HFFc6 (cell line): ENCODE measurements at regions not wholly inside any gene's neighbourhood (a gene's known extent, or its start where the extent isn't known, plus 50 kb on each side); places are given as distances from the start of the nearest gene placed in this dataset.
A peak's percentile ranks its signal among the peaks of the same experiment; 100 is the strongest.

Source experiments
- DNase-seq: peaks from one replicate; pipeline ENCODE4 v3.0.0-alpha.2; 2018
- H3K27ac Mint-ChIP-seq: 2 replicates; pipeline ENCODE4 v1.8.0; 2020; ENCODE audit warnings: mild to moderate bottlenecking, mixed read lengths
- H3K27me3 Mint-ChIP-seq: 2 replicates; pipeline ENCODE4 v1.8.0; 2021; ENCODE audit warnings: mild to moderate bottlenecking, moderate library complexity, mixed read lengths; ENCODE audit not compliant: insufficient read depth
- H3K36me3 Mint-ChIP-seq: 2 replicates; pipeline ENCODE4 v1.8.0; 2021; ENCODE audit warnings: low read depth, mixed read lengths
- H3K4me1 Mint-ChIP-seq: 2 replicates; pipeline ENCODE4 v1.8.0; 2020; ENCODE audit warnings: low read depth, mixed read lengths
- H3K4me3 Mint-ChIP-seq: 2 replicates; pipeline ENCODE4 v1.8.0; 2020; ENCODE audit warnings: mild to moderate bottlenecking, moderate library complexity, mixed read lengths
- H3K9me3 Mint-ChIP-seq: 2 replicates; pipeline ENCODE4 v1.8.0; 2020; ENCODE audit warnings: mild to moderate bottlenecking, mixed read lengths
- TF ChIP-seq, protein P1 (sequence below): fragments of 200-600 bp; sonication (generic); IDR thresholded peaks from 2 replicates; pipeline ENCODE4 v1.5.0; 2021; ENCODE audit warnings: antibody characterized with exemption, mild to moderate bottlenecking

DNA sequence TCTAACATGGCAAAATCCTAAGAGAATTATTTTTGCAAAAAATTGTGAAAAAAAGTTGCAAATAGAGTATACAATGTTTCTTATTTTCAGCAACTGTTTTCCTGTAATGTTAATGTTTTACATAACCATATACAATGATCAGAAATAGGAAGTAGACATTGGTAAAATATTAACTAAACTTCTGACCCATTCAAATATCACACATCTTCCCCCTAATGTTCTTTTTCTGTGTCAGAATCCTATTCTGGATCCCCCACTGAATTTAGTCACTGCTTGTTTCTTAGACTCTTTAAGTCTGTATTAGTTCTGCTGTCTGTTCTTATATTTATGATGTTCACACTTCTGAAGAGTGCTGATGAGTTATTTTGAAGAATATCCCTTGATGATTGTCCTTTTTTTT lies 62.0 kb downstream of the HFE start:
- Mint-ChIP-seq H3K4me1 (peaks cover 9% of the 10 kb centered on the region), H3K27ac (no peak overlapping the region), H3K27me3 (peaks cover 3% of the 10 kb centered on the region), H3K9me3 (no peaks in the 10 kb centered on the region), H3K36me3 (no peaks in the 10 kb centered on the region), H3K4me3 (no peak overlapping the region)
- TF ChIP-seq, protein P1, sequence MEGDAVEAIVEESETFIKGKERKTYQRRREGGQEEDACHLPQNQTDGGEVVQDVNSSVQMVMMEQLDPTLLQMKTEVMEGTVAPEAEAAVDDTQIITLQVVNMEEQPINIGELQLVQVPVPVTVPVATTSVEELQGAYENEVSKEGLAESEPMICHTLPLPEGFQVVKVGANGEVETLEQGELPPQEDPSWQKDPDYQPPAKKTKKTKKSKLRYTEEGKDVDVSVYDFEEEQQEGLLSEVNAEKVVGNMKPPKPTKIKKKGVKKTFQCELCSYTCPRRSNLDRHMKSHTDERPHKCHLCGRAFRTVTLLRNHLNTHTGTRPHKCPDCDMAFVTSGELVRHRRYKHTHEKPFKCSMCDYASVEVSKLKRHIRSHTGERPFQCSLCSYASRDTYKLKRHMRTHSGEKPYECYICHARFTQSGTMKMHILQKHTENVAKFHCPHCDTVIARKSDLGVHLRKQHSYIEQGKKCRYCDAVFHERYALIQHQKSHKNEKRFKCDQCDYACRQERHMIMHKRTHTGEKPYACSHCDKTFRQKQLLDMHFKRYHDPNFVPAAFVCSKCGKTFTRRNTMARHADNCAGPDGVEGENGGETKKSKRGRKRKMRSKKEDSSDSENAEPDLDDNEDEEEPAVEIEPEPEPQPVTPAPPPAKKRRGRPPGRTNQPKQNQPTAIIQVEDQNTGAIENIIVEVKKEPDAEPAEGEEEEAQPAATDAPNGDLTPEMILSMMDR: no peak
- no peak for DNase-seq

DNA sequence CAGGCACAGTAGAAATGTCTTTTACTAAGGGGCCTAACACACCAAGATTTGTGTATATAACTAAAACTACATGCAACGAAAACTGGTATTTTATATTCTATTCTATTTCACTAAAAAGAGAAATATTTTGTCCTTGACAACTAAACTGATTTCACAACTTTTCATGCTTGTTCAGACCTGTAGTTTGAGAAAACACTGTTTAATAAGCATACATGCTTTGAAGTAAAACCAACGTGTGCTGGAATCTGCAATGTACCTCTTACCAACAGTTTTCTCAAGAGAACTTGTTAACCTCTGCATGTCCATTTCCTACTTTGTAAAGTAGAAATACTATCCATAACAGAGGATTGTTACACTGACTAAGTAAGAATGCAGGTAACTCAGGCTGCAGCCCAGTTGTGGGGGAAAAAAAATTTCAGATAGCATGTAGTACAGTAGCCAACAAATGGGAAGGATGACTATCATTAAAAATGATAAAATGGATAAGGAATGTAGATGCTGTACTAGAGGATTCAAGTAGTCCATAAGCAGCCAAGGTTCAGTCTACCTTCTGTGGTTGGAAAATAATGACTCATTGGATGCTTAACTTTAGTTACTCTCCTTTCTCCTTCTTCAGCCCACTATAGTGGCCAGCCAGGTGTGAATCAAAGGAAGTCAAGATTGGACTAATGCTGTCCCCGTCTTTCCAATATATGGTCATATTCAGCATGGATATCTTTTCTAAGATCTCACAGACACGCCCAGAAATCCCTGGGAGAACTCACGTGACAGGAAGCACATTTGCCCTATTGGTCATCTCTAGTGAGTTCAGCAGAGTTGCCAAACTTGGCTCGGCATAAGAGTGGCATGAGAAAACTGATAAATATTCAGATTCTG lies 65.2 kb downstream of the HFE start:
- DNase-seq: no peak
- Mint-ChIP-seq H3K4me1 (peaks cover 35% of the 10 kb centered on the region), H3K27me3 (peaks cover 16% of the 10 kb centered on the region), H3K36me3 (0 out of 2 replicates have a peak, but pooled peaks cover 4% of the 10 kb centered on the region), H3K9me3 (peaks cover 6% of the 10 kb centered on the region; the same call in 1 of the 2 replicates), H3K27ac (no peak overlapping the region), H3K4me3 (no peak overlapping the region)
- TF ChIP-seq, protein P1: no peak

DNA sequence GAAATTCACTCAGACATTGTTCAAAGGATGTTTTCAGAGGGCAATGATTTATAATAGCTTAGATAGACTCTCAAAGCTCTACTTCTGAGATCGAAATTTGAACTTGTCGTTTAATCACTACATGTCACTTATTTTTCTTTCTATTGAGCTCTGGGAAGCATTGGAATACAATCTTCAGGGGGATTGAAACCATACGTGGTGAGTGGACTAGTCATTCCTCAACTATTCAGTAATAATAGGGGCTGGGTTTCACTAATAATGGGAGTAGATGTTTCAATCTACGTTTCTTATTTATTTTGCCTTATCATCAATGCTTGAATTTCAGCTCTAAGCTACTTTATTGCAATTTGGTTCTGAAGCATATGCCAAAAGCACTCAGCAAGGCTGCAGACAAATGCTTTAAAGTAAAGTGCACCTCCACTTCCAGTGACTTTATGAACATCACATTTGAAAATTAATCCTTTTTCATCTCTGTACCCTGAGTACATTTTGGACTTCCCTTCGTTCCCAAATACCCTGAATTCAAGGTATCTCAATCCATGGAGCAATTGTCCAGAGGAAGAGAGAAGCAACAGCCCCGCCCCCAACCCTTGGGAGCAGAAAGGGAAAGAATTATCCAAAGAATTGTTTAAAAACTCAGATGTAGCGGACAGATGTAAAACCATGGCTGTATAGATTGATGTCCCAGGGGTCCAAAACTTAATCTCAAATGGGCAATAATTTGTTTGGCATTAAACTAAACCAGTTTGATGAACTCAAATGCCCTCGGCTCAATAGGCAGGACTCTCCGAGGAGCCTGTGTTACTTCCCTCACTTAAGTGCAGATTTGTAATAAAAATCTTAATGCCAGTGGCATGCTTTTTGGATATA lies 68.1 kb downstream of the HFE start:
- Mint-ChIP-seq H3K27me3 (peaks cover 32% of the 10 kb centered on the region), H3K36me3 (peaks cover 7% of the 10 kb centered on the region; the same call in 1 of the 2 replicates), H3K9me3 (peaks cover 14% of the 10 kb centered on the region), H3K4me3 (peak overlapping the region; percentile 89), H3K4me1 (peaks cover 53% of the 10 kb centered on the region), H3K27ac (peak overlapping the region; percentile 81)
- no peak for DNase-seq
- TF ChIP-seq, protein P1: no peak

DNA sequence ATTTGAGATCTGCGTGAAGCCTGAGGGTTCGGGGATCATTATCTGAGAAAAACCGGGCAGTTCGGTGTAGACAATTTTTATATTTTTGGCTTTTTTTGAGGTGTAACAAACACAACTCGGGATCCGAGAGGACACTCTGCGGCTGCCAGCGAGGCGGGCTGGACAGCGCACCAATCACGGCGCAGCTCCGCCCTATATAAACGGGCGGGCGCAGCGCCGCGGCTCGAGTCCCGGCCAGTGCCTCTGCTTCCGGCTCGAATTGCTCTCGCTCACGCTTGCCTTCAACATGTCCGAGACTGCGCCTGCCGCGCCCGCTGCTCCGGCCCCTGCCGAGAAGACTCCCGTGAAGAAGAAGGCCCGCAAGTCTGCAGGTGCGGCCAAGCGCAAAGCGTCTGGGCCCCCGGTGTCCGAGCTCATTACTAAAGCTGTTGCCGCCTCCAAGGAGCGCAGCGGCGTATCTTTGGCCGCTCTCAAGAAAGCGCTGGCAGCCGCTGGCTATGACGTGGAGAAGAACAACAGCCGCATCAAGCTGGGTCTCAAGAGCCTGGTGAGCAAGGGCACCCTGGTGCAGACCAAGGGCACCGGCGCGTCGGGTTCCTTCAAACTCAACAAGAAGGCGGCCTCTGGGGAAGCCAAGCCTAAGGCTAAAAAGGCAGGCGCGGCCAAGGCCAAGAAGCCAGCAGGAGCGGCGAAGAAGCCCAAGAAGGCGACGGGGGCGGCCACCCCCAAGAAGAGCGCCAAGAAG lies 69.0 kb downstream of the HFE start:
- Mint-ChIP-seq H3K27me3 (peaks cover 30% of the 10 kb centered on the region), H3K9me3 (peaks cover 14% of the 10 kb centered on the region), H3K27ac (peak overlapping the region; percentile 81), H3K4me3 (peak overlapping the region; percentile 89), H3K36me3 (peaks cover 8% of the 10 kb centered on the region; the same call in 1 of the 2 replicates), H3K4me1 (peaks cover 60% of the 10 kb centered on the region)
- TF ChIP-seq, protein P1: no peak
- DNase-seq: peak; percentile 89

DNA sequence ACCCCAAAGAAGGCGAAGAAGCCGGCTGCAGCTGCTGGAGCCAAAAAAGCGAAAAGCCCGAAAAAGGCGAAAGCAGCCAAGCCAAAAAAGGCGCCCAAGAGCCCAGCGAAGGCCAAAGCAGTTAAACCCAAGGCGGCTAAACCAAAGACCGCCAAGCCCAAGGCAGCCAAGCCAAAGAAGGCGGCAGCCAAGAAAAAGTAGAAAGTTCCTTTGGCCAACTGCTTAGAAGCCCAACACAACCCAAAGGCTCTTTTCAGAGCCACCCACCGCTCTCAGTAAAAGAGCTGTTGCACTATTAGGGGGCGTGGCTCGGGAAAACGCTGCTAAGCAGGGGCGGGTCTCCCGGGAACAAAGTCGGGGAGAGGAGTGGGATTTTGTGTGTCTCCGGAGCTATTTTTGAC lies 69.6 kb downstream of the HFE start:
- Mint-ChIP-seq H3K36me3 (peaks cover 8% of the 10 kb centered on the region; the same call in 1 of the 2 replicates), H3K9me3 (peaks cover 14% of the 10 kb centered on the region), H3K27me3 (peaks cover 30% of the 10 kb centered on the region), H3K27ac (peak overlapping the region; percentile 81), H3K4me3 (peak overlapping the region; percentile 89), H3K4me1 (peaks cover 65% of the 10 kb centered on the region)
- no peak for DNase-seq
- TF ChIP-seq, protein P1: no peak
